Vagina (tissue), 2 donors: ENCODE measurements at regions not wholly inside any gene's neighbourhood (a gene's known extent, or its start where the extent isn't known, plus 50 kb on each side); places are given as distances from the start of the nearest gene placed in this dataset.

Experiments used
- DNase-seq, 2 donors: peaks; one replicate each; pipeline ENCODE4 v3.0.0-alpha.2; 2017; ENCODE audit errors: extremely low spot score in 2 of 2
- H3K27ac ChIP-seq: fragments of 200-600 bp; sonication (generic); one replicate; pipeline ENCODE4 v1.5.1; 2019
- H3K27me3 ChIP-seq: fragments of 200-600 bp; sonication (generic); one replicate; pipeline ENCODE4 v1.5.1; 2019
- H3K36me3 ChIP-seq, 2 donors: fragments of 200-600 bp; sonication (generic); one replicate each; pipeline ENCODE4 v1.5.1; 2017 to 2019
- H3K4me1 ChIP-seq: fragments of 200-600 bp; sonication (generic); one replicate; pipeline ENCODE4 v1.5.1; 2019
- H3K4me3 ChIP-seq, 2 donors: fragments of 200-600 bp; sonication (generic); 1 replicate in 1 of 2; 2 replicates in 1 of 2; pipeline ENCODE4 v1.5.1; 2016 to 2019
- H3K9me3 ChIP-seq: fragments of 200-600 bp; sonication (generic); one replicate; pipeline ENCODE4 v1.5.1; 2019
- CTCF ChIP-seq, 3 experiments: fragments of 450-650 bp in 2 of 3; fragments of 200-600 bp in 1 of 3; sonication (generic) in 1 of 3; IDR thresholded peaks; one replicate each; pipeline ENCODE4 v1.5.1; 2017 to 2019; ENCODE audit warnings: antibody characterized with exemption in 3 of 3, mild to moderate bottlenecking in 2 of 3, moderate library complexity in 2 of 3
- POLR2A ChIP-seq, 2 donors: fragments of 450-650 bp; IDR thresholded peaks; one replicate each; pipeline ENCODE4 v1.6.1; 2017; ENCODE audit warnings: antibody characterized with exemption in 2 of 2, mild to moderate bottlenecking in 2 of 2, moderate library complexity in 2 of 2
- POLR2AphosphoS5 ChIP-seq, 2 donors: sonication (generic); formaldehyde crosslinking; IDR thresholded peaks; one replicate each; pipeline ENCODE4 v1.9.0; 2017; ENCODE audit warnings: antibody characterized with exemption in 2 of 2, mild to moderate bottlenecking in 2 of 2, low read depth in 1 of 2; ENCODE audit not compliant: insufficient read depth in 1 of 2
- intact Hi-C: fragments of 100-400 bp; cut with DNase I; formaldehyde crosslinking; loops from one replicate; pipeline ENCODE4 v1.15.1; 2023

- Histone ChIP-seq H3K9me3 (no peaks in the 10 kb centered on the region), H3K4me1 (no peaks in the 10 kb centered on the region), H3K27me3 (no peaks in the 10 kb centered on the region), H3K4me3 (no peak overlapping the region), H3K27ac (no peak overlapping the region), H3K36me3 (no peaks in the 10 kb centered on the region)
- intact Hi-C loops, result no loop called here
- TF ChIP-seq CTCF (IDR thresholded peaks at IDR 0.05) (no peak), POLR2A (IDR thresholded peaks at IDR 0.05) (no peak), POLR2AphosphoS5 (IDR thresholded peaks at IDR 0.05; ENCODE audit: insufficient read depth in 1 of 2, low read depth in 1 of 2) (no peak)
- DNase-seq, result no peak
These were observed 171.2 kb downstream of the ETS2 start for GRCh38 chr21:38976900-38977299.

GRCh38 chr21:38973552-38973951 lies 167.8 kb downstream of the ETS2 start:
- H3K4me3 ChIP-seq, result no peak overlapping the region
- no peak overlapping the region for H3K27ac ChIP-seq
- intact Hi-C loops, result no loop called here
- TF ChIP-seq CTCF (IDR thresholded peaks at IDR 0.05), result no peak
- TF ChIP-seq POLR2AphosphoS5 (IDR thresholded peaks at IDR 0.05; ENCODE audit: insufficient read depth in 1 of 2, low read depth in 1 of 2), result no peak
- no peak for TF ChIP-seq POLR2A (IDR thresholded peaks at IDR 0.05)
- no peaks in the 10 kb centered on the region for H3K9me3 ChIP-seq
- H3K4me1 ChIP-seq, result no peaks in the 10 kb centered on the region
- H3K27me3 ChIP-seq, result no peaks in the 10 kb centered on the region
- DNase-seq, result no peak
- no peaks in the 10 kb centered on the region for H3K36me3 ChIP-seq

- DNase-seq, result no peak
- intact Hi-C loops, result no loop called here
- Histone ChIP-seq H3K27ac (no peak overlapping the region), H3K36me3 (no peaks in the 10 kb centered on the region), H3K27me3 (no peaks in the 10 kb centered on the region), H3K4me1 (no peaks in the 10 kb centered on the region), H3K4me3 (no peak overlapping the region), H3K9me3 (no peaks in the 10 kb centered on the region)
- TF ChIP-seq POLR2A (IDR thresholded peaks at IDR 0.05) (no peak), CTCF (IDR thresholded peaks at IDR 0.05) (no peak), POLR2AphosphoS5 (IDR thresholded peaks at IDR 0.05; ENCODE audit: insufficient read depth in 1 of 2, low read depth in 1 of 2) (no peak)
These were observed 166.3 kb downstream of the ETS2 start for GRCh38 chr21:38972078-38972477.

GRCh38 chr21:38970765-38971164 lies 165.0 kb downstream of the ETS2 start:
- Histone ChIP-seq H3K4me3 (no peak overlapping the region), H3K36me3 (no peaks in the 10 kb centered on the region), H3K9me3 (no peaks in the 10 kb centered on the region), H3K27me3 (no peaks in the 10 kb centered on the region), H3K4me1 (no peaks in the 10 kb centered on the region), H3K27ac (no peak overlapping the region)
- TF ChIP-seq POLR2A (IDR thresholded peaks at IDR 0.05) (no peak), CTCF (IDR thresholded peaks at IDR 0.05) (no peak), POLR2AphosphoS5 (IDR thresholded peaks at IDR 0.05; ENCODE audit: insufficient read depth in 1 of 2, low read depth in 1 of 2) (no peak)
- intact Hi-C loops, result no loop called here
- no peak for DNase-seq

GRCh38 chr21:38968887-38969543 lies 163.3 kb downstream of the ETS2 start:
- Histone ChIP-seq H3K4me3 (no peak overlapping the region), H3K27me3 (no peaks in the 10 kb centered on the region), H3K9me3 (no peaks in the 10 kb centered on the region), H3K36me3 (no peaks in the 10 kb centered on the region), H3K27ac (no peak overlapping the region), H3K4me1 (no peaks in the 10 kb centered on the region)
- DNase-seq, result no peak
- TF ChIP-seq POLR2A (IDR thresholded peaks at IDR 0.05) (no peak), POLR2AphosphoS5 (IDR thresholded peaks at IDR 0.05; ENCODE audit: insufficient read depth in 1 of 2, low read depth in 1 of 2) (no peak), CTCF (IDR thresholded peaks at IDR 0.05) (no peak)
- intact Hi-C loops, result no loop called here
